SIG-M5 treated with dmso at 0.1 percent for 504 hours (cell line): ENCODE measurements at regions not wholly inside any gene's neighbourhood (a gene's known extent, or its start where the extent isn't known, plus 50 kb on each side); places are given as distances from the start of the nearest gene placed in this dataset.

ENCODE experiments used
- DNase-seq: peaks from one replicate; lab custom pipeline; 2025; ENCODE audit not compliant: unreplicated experiment; lab: John Stamatoyannopoulos, UW

- no peak for DNase-seq
Observed at GRCh38 chr6:62345446-62345845, 59.4 kb upstream of the KHDRBS2 start.

GRCh38 chr6:62344850-62345249, 58.8 kb upstream of the KHDRBS2 start:
- no peak for DNase-seq

DNA sequence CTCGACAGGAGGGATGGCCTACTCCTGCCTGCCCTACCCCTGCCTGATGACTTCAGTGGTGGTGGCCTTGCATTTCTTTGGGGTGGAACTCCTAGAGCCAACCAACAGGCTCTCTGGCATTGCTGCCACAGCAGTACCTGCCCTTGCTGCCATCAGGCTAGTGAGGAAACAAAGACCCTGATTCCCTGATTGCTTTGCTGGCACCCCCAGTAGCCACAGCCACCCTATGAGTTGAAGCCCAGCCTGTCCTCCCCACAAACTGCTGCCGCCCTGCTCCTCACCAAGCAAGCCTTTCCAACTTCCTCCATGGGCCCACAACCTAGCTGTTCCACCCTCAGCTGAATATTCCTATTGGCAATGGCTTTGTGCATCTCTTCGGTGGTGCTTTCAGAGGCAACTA, 52.5 kb upstream of the KHDRBS2 start:
- DNase-seq: no peak
